Bronchial epithelial cell (primary cell): ENCODE measurements at regions not wholly inside any gene's neighbourhood (a gene's known extent, or its start where the extent isn't known, plus 50 kb on each side); places are given as distances from the start of the nearest gene placed in this dataset.
A peak's percentile ranks its signal among the peaks of the same experiment; 100 is the strongest.

Source experiments
- DNase-seq: peaks from one replicate; pipeline ENCODE4 v3.0.0-alpha.2; 2010; ENCODE audit warnings: low read depth
- FAIRE-seq: peaks from 2 replicates; lab custom pipeline; 2011; peaks lifted over from hg19 to GRCh38; lab: Jason Lieb, UNC
- H3K27me3 ChIP-seq: 2 replicates; pipeline ENCODE4 v1.5.1; 2011; ENCODE audit warnings: low read length; ENCODE audit not compliant: control insufficient read depth, insufficient read depth
- H3K36me3 ChIP-seq: 2 replicates; pipeline ENCODE4 v1.5.1; 2011; ENCODE audit warnings: low read length; ENCODE audit not compliant: control insufficient read depth, insufficient read depth
- H3K4me3 ChIP-seq: 2 replicates; pipeline ENCODE4 v1.5.1; 2011; ENCODE audit warnings: mild to moderate bottlenecking, low read depth, low read length, control low read depth
- CTCF ChIP-seq: IDR thresholded peaks from 2 replicates; pipeline ENCODE4 v1.5.1; 2011; ENCODE audit warnings: mild to moderate bottlenecking, moderate library complexity, low read length, control low read depth, inconsistent platforms; ENCODE audit not compliant: insufficient read depth, severe bottlenecking

GRCh38 chr3:167895684-167896083, 160.2 kb downstream of the SERPINI1 start:
- Histone ChIP-seq H3K4me3 (no peak overlapping the region), H3K27me3 (no peaks in the 10 kb centered on the region), H3K36me3 (no peaks in the 10 kb centered on the region)
- no peak for TF ChIP-seq CTCF
- DNase-seq (no peak), FAIRE-seq (no peak)

GRCh38 chr3:167895178-167895577, 159.7 kb downstream of the SERPINI1 start:
- Histone ChIP-seq H3K4me3 (no peak overlapping the region), H3K36me3 (no peaks in the 10 kb centered on the region), H3K27me3 (no peaks in the 10 kb centered on the region)
- no peak for TF ChIP-seq CTCF
- no peak for DNase-seq
- no peak for FAIRE-seq

- H3K27me3 ChIP-seq, result no peaks in the 10 kb centered on the region
- no peak for TF ChIP-seq CTCF
- no peaks in the 10 kb centered on the region for H3K36me3 ChIP-seq
- H3K4me3 ChIP-seq, result no peak overlapping the region
- FAIRE-seq (no peak), DNase-seq (no peak)
These were observed 156.7 kb downstream of the SERPINI1 start for GRCh38 chr3:167892205-167892604.

GRCh38 chr3:167887096-167887495, 151.6 kb downstream of the SERPINI1 start:
- DNase-seq (peak; percentile 74), FAIRE-seq (no peak)
- Histone ChIP-seq H3K36me3 (no peaks in the 10 kb centered on the region), H3K4me3 (no peak overlapping the region), H3K27me3 (no peaks in the 10 kb centered on the region)
- no peak for TF ChIP-seq CTCF

GRCh38 chr3:167886690-167887089, 151.2 kb downstream of the SERPINI1 start:
- FAIRE-seq (no peak), DNase-seq (peak; percentile 19)
- Histone ChIP-seq H3K36me3 (no peaks in the 10 kb centered on the region), H3K4me3 (no peak overlapping the region), H3K27me3 (no peaks in the 10 kb centered on the region)
- no peak for TF ChIP-seq CTCF

- no peaks in the 10 kb centered on the region for H3K27me3 ChIP-seq
- TF ChIP-seq CTCF, result no peak
- DNase-seq, result no peak
- no peak for FAIRE-seq
- H3K36me3 ChIP-seq, result no peaks in the 10 kb centered on the region
- no peak overlapping the region for H3K4me3 ChIP-seq
These were observed 149.8 kb downstream of the SERPINI1 start for GRCh38 chr3:167885277-167885676.
